ENCODE measurements at regions not wholly inside any gene's neighbourhood (a gene's known extent, or its start where the extent isn't known, plus 50 kb on each side); places are given as distances from the start of the nearest gene placed in this dataset.
"Not testable (repeated sequence)": the region's sequence is repeated elsewhere in the genome, so short reads cannot be mapped to it uniquely, and the experiment has no call there.

DNA sequence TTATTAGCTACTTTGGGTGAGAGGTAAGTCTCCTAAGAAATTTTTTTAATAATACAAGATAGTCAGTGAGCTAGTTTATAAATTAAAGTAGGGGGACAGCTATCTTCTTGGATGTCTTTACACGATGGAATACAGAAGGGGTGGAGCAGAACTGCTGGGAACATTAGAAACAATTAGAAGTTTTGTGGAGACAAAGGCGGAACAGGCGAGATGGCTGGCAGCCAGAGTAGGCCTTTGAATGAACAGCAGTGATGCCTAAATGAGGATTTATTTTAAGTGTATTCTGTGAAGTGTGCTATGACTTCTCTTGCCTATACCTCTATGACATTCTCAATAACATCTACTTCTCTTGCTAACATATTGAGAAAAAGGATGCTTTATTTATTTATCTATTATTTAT is 1345.3 kb upstream of the SEL1L start:
- no peak for DNase-seq

DNA sequence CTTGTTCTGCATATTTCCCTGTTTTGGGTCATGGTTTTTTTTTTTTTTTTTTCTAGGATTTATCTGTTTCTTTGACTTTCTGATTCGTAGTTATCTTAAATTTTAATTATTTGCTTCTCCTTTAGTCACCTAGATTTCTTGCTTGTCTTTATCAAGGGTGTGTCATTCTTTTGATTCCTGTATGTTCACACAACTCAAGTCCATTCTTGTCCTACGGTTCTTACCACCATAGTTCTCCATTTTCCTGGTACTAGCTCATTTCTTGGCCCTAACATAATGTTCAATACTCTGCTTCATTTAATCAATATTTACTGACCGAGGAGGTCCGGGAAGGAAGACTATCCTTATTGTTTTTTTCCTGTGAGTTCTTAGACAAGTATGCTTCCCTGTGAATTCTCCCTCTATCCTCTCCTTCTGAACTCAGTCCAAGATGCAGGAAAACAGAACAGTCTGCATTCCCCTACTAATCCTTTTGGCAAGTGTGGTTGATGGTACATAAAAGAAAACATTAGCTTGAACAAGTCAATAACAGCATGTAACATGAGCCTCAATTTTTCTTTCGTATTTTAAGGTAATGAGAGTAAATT is 1346.4 kb upstream of the SEL1L start:
- no peak for DNase-seq

DNA sequence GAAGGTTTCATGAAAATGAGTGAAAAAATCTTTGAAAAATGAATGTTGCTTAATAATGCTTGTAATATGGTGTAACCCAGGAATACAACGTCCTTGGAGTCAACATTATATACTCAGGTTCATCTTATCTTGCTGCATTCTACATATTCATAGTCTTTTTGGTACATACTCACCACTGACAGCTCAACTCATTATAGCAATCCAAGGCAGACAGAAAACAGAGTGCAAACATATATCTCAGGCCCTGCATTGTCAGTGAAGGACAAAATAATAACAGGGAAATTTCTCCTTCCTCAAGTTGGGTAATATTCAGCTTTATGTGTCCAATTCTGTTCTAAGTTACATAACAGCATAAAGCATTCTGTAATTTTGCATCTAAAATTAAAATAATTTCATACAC is 1353.0 kb upstream of the SEL1L start:
- DNase-seq: no peak

DNA sequence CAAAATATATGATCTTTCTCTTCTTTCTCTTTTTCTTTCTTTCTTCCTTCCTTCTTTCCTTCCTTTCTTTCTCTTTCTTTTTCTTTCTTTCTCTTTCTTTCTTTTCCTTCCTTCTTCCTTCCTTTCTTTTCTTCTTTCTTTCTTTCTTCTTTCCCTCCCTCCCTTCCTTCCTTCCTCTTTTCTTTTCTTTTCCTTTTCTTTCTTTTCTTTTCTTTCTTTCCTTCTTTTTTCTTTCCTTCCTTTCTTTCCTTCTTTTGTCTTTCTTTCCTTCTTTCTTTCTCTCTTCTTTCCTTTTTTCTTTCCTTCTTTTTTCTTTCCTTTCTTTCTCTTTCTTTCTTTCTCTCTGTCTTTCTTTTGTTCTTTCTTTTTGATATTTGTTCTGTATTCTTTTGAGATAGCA is 1356.0 kb upstream of the SEL1L start:
- no peak for DNase-seq

DNA sequence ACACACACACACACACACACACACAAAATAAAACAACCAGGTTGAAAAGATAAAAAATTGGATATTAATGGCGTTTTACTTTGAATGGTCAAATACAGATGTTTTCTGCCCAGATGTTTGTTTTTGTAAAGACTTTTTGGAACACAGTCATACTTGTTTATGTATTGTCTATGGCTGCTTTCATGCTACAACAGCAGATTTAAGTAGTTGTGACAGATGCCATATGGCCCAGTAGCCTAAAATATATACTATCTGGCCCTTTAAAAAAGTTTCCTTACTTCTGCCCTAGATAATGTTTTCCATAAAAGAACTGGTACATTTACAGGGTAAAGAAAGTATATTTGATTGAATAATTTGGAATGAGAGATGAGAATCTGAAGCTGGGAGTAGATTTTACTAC is 1362.8 kb upstream of the SEL1L start:
- DNase-seq: no peak

DNA sequence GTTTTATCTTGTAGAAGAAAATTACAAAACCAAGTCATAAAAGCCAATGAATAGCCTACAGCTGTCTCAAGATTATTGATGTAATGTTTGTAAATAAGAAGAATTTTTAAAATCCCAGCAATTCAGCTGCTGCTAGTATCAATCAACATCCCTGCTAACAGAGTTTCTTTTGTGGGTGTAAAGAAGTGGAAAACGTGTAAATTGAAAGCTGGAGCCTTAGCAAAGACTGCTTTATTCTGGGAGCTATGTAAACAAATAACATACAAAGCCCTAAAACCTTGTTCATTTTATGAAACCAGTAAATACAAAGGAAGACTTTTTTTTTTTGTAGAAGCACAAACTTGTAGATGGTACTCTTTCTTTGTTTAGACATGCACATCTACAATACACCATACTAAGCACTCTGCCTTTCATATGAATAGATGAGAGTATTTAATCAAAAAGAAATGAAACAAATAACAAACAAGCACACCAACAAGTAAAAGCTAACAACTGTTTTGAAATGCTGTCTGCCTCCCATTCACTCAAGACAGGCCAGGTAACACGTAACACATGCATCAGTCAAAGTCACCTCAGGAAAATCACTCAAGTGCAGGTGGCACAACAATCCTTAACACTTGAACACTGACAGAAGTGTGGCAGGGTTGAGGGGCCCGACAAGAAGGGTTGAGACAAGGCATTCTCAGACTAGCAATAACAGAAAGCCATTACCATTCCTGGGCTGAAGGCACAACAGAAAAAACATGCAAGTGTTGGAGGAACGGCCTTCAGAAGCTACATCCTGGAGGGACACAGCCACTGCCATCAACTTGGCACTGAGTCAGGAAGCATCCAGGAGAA is 1364.0 kb upstream of the SEL1L start:
- no peak for DNase-seq

DNA sequence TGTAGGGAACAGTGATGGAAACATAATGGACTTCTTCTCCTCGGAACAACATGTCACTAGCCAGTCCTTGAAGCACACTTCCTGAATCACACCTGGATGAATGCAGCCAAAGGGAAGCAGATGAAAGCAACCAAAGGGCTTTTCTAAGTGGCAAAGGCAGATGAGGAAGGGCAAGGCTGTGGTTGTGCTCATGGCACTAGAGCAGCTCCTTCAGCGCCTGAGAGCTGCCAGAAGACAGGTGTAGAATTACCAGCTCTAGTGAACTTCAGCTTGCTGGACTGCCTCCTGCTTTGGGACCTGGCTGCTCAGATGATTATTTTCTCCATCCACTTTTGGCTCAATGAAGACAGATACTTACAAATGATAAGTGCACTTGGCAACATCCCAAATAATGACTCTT is 1372.1 kb upstream of the SEL1L start:
- no peak for DNase-seq

DNA sequence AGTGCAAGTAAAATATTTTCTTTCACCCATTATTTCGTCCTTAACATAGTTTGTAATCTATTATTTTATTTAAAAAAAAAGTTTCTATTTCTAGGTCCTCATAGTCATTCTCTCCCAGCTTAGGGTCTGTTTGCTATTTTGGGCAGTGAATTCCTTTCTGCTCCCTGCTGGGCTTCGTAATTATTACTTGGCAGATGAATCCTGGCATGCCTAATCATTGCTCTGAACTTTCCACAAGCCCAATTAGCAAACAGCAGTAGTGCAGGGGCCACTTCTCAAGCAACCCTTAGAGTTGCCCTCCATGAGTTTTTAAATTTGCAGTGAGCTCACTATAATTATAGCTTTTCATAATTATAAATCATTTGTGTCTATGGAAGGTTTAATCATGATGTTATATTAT is 1378.3 kb upstream of the SEL1L start:
- peak; percentile 88 for DNase-seq

DNA sequence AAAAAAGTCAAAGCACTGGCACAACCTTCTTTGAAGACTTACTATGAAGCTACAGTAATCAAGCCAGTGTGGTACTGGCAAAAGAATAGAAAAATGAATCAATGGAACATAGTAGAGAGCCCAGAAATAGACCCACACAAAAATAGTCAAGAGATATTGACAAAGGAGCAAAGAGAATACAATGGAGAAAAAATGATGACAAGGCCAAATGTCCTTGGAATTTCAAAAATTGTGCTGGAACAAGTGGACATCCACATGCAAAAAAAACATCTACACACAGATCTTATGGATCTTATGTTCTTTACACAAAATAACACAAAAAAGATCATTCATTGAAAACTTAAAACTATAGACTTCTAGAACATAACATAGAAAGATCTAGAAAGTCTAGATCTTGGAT is 1379.7 kb upstream of the SEL1L start:
- no peak for DNase-seq

DNA sequence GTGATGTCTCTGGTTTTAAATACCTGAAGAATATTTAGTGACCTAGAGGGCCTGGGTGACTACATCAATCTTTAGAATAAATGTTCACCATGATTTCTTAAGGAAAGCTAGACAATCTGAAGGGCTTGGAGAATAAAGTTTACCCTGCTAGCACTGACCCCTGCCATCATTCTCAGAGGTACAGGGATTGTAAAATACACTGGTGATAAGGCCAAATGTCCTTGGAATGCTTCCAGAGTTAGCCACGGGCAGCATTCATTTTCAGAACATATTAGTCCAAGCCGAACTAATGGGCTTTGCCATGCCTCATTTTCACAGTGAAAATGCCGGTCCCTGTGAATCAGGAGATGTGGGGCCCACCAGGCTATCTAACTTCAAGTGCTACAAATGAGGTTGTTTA is 1381.7 kb upstream of the SEL1L start:
- no peak for DNase-seq

DNA sequence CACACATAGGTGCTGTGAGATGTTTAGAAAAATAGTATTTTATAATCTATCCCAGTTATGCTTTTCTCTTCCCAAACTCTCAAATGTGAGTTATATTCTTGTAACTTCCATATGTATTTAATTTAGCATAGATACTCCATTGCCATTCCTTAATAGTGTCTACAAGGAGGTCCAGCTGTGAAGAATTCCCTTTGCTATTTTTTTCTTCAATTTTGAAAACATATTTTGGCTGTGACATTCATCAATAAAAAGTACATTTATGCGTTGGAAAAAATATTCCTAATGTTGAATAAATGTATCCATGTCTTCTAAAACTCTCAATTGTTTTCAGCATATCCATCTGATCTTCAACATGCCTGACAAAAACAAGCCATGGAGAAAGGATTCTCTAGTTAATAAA is 1402.0 kb upstream of the SEL1L start:
- no peak for DNase-seq

DNA sequence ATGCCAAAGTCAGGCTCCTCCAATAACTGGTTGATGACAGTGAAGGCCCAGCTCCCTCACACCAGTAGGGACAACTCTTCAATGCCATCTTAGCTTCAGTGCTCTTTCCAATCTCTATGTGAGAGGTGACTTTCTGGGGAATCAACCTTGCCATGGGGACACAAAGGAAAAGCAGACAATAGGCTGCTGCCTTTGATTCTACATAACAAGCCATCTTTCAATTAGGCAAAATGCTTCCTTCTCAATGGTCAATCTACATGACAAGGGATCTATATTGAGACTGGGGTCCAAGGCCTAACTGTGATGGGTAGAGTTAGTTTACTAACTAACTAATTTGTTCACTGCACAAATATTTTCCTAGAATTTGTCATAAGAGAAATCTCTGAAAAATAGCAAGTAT is 1417.5 kb upstream of the SEL1L start:
- DNase-seq: no peak

DNA sequence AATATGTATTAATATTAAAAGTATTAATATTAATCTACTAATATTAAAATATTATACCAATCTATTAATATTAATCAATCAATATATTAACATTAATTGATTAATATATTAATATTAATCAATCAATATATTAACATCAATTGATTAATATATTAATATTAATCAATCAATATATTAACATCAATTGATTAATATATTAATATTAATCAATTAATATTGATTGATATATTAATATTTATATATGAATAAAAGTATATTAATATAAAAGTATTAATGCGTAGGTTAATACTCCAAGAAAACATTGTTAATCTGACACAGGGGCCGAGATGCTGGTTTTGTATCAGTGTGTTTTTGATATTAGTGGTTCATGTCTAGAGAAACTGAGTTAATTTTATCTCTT is 1430.1 kb upstream of the SEL1L start:
- no peak for DNase-seq

DNA sequence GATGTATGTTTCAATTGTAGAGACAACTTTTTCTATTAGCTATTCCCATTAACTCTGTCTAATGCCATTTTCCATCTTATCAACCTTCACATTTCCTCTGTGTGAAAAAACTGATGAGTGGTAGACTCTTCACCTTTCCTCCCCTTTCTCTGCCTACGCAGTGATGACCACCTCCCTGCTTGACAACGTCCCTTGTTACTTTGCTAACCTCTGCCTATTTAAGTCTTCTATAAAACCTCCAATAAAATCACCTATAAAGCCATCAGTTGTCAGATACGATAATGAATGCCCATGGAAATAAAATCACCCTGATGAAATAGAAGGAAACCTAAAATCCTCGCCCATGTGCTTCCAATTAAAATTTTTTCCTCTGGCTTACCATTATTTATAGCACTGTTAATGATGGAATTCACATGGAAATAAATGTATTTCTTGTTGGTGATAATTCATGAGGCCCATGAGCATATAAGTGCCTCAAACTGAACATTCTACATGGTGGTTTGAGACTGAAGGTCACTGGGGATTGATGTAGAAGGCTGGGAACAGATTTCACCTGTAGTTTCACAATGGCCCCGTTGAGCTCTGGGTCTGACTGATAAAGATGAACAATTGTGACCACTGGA is 1454.0 kb upstream of the SEL1L start:
- no peak for DNase-seq

DNA sequence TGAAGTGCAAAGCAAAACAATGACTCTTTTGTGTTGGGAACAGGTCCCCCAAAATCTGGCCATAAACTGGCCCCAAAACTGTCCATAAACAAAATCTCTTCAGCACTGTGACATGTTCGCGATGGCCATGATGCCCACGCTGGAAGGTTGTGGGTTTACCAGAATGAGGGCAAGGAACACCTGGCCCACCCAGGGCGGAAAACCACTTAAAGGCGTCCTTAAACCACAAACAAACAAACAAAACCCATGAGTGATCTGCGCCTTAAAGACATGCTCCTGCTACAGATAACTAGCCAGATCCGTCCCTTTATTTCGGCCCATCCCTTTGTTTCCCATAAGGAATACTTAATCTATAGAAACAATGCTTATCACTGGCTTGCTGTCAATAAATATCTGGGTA is 1460.9 kb upstream of the SEL1L start:
- not testable (repeated sequence) for DNase-seq

DNA sequence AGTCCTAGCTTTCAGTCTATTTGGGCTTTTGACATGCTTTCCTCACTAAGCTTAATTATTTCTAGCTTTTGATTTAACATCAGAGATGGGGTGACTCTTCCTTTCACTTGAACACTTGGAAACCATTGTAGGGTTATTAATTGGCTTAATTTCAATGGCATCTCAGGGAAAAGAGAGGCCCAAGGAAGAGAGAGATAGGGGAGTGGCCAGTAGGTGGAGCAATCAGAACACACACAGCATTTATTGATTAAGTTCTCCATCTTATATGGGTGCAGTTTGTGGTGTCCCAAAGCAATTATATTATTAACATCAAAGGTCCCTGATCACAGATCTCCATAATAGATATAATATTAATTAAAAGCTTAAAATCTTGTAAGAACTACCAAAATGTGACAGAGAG is 1466.1 kb upstream of the SEL1L start:
- DNase-seq: no peak

DNA sequence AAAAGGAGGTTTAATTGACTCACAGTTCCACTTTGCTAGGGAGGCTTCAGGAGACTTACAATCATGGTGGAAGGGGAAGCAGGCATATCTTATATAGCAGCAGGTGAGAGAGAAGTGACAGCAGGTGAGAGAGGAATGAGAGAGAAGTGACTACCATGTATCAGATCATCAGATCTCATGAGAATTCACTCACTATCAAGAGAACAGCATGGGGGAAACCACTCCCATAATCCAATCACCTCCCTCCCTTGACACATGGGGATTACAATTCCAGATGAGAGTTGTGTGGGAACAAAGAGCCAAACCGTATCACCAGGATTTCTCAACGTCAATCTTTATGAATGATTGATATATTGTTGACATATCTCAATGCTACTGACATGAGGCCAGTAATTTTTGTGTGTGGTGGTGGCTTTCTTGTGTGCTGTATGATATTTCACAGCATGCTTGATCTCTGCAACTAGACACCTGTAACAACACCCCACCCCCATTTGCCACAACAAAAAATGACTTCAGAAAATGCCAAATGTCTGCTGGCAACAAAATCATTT is 1470.9 kb upstream of the SEL1L start:
- no peak for DNase-seq

DNA sequence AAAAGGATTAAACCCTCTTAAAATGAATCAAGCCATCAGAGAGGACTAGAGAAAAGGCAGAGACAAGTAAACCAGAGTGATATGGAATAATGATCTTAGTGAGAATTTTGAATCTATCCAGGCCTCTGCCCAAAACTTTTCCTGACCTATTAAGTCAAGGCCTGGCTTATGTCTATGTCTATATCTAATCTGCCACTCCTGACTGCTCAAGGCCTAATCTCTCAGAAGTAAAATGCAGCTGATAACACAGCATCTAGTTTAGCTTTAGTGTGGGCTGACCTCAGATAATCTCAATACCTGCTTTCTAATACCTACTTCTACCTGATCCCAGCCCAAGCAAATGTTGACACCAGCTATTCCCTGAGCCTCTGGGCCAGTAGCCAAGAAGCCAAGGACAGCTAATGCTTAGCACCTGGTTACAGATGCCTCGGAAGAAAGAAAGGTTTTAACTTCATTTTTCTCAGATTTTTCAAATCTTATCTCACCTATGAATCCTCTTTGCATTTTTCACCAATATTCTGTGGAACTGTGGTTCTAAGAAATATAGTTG is 1472.5 kb upstream of the SEL1L start:
- DNase-seq: no peak

DNA sequence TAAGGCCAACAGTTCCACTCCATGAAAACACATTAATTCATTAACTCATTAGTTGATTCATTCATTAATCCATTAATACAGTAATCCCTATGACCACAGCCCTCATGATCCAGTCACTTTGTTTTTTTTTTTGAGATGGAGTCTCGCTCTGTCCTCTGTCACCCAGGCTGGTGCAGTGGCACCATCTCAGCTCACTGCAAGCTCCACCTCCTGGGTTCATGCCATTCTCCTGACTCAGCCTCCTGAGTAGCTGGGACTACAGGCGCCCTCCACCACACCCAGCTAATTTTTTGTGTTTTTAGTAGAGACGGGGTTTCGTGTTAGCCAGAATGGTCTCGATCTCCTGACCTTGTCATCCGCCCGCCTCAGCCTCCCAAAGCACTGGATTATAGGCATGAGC is 1473.4 kb upstream of the SEL1L start:
- not testable (repeated sequence) for DNase-seq

DNA sequence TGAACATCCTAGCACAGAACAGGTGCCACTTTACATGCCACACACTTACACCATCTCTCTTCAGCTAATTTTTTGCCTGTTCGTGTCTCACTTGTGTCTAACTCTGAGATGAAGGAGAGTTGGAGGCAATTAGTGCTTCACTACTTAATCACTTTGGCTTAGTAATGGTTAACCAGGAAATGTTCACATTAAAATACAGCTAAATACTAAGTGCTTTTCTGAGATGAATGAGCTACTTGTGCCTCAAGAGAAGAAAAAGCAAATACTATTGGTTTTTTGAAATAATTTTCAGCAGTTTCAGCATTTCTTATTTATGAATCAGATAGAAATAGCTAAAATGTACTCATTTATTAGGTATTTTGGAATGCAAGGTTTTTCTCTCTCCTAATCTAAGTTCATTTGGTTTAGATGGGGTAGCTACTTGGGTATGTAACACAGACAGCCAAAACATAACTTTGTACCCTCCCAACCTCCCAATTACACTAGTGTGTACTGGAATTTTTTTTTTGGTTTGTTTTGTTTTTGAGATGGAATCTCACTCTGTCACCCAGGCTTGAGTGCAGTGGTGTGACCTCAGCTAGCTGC is 1474.1 kb upstream of the SEL1L start:
- no peak for DNase-seq

DNA sequence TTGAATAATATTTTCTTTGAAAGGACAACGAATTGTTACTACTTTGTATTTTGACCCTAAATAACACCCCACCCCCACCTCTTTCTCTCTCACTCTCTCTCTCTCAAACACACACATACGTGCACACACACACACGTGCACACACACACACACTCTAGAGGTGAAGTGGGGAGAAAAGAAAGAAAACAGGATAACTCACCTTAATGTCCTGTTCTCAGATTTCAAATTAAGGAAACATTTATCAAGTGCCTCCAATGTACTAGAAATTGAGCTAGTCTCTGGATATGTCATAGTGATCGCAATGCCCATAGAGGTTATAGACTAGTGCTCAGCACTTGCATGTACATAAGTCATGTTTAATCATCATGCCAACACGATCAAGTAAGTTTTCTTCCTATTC is 1483.6 kb upstream of the SEL1L start:
- DNase-seq: no peak

DNA sequence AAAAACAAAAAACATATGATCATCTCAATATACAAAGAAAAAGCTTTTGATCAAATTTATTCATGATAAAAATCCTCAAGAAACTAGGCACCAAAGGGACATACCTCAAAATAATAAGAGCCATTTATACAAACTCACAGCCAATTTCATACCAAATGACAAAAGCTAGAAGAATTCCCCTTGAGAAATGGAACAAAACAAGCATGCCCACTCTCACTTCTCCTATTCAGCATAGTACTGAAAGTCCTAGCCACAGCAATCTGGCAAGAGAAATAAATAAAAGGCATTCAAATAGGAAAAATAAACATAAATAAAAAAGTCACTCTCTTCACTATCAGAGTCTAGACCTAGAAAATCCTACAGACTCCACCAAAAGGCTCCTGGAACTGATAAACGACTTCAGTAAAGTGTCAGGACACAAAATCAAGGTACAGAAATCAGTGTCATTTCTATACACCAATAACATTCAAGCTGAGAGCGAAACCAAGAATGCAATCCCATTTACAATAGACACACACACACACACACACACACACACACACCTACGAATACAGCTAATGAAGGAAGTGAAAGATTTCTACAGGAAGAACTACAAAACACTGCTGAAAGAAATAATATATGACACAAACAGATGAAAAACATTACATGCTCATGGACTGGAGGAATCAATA is 1486.2 kb upstream of the SEL1L start:
- no peak for DNase-seq

DNA sequence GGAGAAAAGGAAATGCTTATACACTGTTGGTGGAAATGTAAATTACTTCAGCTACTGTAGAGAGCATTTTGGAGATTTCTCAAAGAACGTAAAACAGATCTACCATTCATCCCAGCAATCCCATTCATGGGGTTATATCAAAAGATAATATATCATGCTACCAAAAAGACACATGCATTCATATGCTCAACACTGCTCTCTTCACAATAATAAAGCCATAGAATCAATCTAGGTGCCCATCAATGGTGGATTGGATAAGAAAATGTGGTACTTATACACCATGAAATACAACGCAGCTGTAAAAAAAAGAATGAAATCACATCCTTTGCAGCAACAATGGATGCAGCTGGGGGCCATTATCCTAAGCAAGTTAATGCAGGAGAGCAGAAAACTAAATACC is 1487.7 kb upstream of the SEL1L start:
- no peak for DNase-seq

Data from NCI-H1417 treated with DMSO at 0.1 percent for 48 hours (cell line).